Femur (tissue), 1 donor: ENCODE measurements at regions not wholly inside any gene's neighbourhood (a gene's known extent, or its start where the extent isn't known, plus 50 kb on each side); places are given as distances from the start of the nearest gene placed in this dataset.

Experiments used
- DNase-seq: peaks from one replicate; pipeline ENCODE4 v3.0.0-alpha.2; 2017

- DNase-seq, result peak; percentile 37
Measured at GRCh38 chr4:17336524-17336961, 175.3 kb downstream of the QDPR start.

GRCh38 chr4:17336069-17336468 is 175.8 kb downstream of the QDPR start:
- no peak for DNase-seq

GRCh38 chr4:17335371-17335770 is 176.5 kb downstream of the QDPR start:
- DNase-seq, result no peak

- no peak for DNase-seq
Measured at GRCh38 chr4:17332478-17332877, 179.4 kb downstream of the QDPR start.

- DNase-seq, result no peak
Measured at GRCh38 chr4:17329046-17329445, 182.8 kb downstream of the QDPR start.

GRCh38 chr4:17328141-17328815 is 183.6 kb downstream of the QDPR start:
- peak; percentile 25 for DNase-seq

GRCh38 chr4:17327591-17327990 is 184.3 kb downstream of the QDPR start:
- peak; percentile 71 for DNase-seq

- DNase-seq, result no peak
Measured at GRCh38 chr4:17326756-17327155, 185.1 kb downstream of the QDPR start.

- no peak for DNase-seq
Measured at GRCh38 chr4:17325098-17325497, 186.8 kb downstream of the QDPR start.

GRCh38 chr4:17324386-17324830 is 187.5 kb downstream of the QDPR start:
- DNase-seq, result peak; percentile 65

GRCh38 chr4:17323554-17324385 is 188.1 kb downstream of the QDPR start:
- no peak for DNase-seq

GRCh38 chr4:17322514-17322913 is 189.4 kb downstream of the QDPR start:
- DNase-seq, result no peak

GRCh38 chr4:17320046-17320445 is 191.8 kb downstream of the QDPR start:
- no peak for DNase-seq

GRCh38 chr4:17317526-17317925 is 194.4 kb downstream of the QDPR start:
- no peak for DNase-seq

- no peak for DNase-seq
Measured at GRCh38 chr4:17316566-17316965, 195.3 kb downstream of the QDPR start.

GRCh38 chr4:17315459-17315858 is 196.4 kb downstream of the QDPR start:
- DNase-seq, result no peak

- DNase-seq, result no peak
Measured at GRCh38 chr4:17313194-17313593, 198.7 kb downstream of the QDPR start.

- DNase-seq, result no peak
Measured at GRCh38 chr4:17310269-17310652, 201.6 kb downstream of the QDPR start.

GRCh38 chr4:17309567-17310268 is 202.2 kb downstream of the QDPR start:
- no peak for DNase-seq

- no peak for DNase-seq
Measured at GRCh38 chr4:17301869-17302268, 210.0 kb downstream of the QDPR start.

- no peak for DNase-seq
Measured at GRCh38 chr4:17301266-17301665, 210.6 kb downstream of the QDPR start.

GRCh38 chr4:17296921-17297890 is 214.7 kb downstream of the QDPR start:
- no peak for DNase-seq
